BJ (cell line): ENCODE measurements at regions not wholly inside any gene's neighbourhood (a gene's known extent, or its start where the extent isn't known, plus 50 kb on each side); places are given as distances from the start of the nearest gene placed in this dataset.

Experiments used
- CTCF ChIA-PET: fragments of 350-600 bp; formaldehyde crosslinking; extraction: SDS; loops from one replicate; lab custom pipeline; 2021; ENCODE audit warnings: antibody characterized with exemption, inconsistent platforms; lab: Yijun Ruan, JAX
- POLR2A ChIA-PET: fragments of 300-600 bp; sonication (Branson Sonifier 250); formaldehyde crosslinking; extraction: SDS; loops from one replicate; lab custom pipeline; 2021; ENCODE audit warnings: antibody characterized with exemption; lab: Charles Lee
- DNase-seq: peaks from one replicate; pipeline ENCODE4 v3.0.0-alpha.2; 2011; ENCODE audit warnings: low read depth
- H3K27me3 ChIP-seq: 2 replicates; pipeline ENCODE4 v1.6.0; 2011; ENCODE audit warnings: low read length; ENCODE audit not compliant: control insufficient read depth, insufficient read depth
- H3K36me3 ChIP-seq: 2 replicates; pipeline ENCODE4 v1.5.1; 2011; ENCODE audit warnings: low read length; ENCODE audit not compliant: control insufficient read depth, insufficient read depth
- H3K4me3 ChIP-seq: 2 replicates; pipeline ENCODE4 v1.5.1; 2011; ENCODE audit warnings: low read depth, mild to moderate bottlenecking, control low read depth, low read length
- TF ChIP-seq, protein P1 (sequence below): IDR thresholded peaks from 2 replicates; pipeline ENCODE4 v1.5.1; 2011; ENCODE audit warnings: low read depth, mild to moderate bottlenecking, control low read depth, inconsistent platforms, low read length, moderate library complexity; ENCODE audit not compliant: insufficient read depth

DNA sequence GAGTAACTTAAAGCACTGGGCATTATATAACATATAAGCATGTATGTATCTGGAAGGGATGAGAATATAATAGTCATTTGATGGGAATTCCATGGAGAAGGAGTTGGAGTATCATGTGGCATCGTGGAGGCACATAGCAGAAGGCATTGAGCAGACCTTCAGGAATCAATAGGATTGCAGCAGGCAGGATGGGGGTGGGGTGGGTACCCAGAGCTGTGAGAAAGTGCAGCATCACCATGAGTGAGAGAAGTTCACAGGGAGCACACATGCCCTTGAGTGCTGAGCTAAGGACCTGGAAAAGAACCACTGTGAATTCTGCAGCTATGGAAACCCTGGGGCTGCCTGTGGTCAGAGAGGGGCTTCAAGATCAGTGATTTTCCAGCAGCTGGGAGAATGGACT is 57.3 kb downstream of the MED10 start:
- H3K4me3 ChIP-seq = no peak overlapping the region
- POLR2A ChIA-PET = no interaction called here
- CTCF ChIA-PET = no interaction called here
- no peaks in the 10 kb centered on the region for H3K27me3 ChIP-seq
- H3K36me3 ChIP-seq = no peaks in the 10 kb centered on the region
- DNase-seq = no peak
- TF ChIP-seq, protein P1, sequence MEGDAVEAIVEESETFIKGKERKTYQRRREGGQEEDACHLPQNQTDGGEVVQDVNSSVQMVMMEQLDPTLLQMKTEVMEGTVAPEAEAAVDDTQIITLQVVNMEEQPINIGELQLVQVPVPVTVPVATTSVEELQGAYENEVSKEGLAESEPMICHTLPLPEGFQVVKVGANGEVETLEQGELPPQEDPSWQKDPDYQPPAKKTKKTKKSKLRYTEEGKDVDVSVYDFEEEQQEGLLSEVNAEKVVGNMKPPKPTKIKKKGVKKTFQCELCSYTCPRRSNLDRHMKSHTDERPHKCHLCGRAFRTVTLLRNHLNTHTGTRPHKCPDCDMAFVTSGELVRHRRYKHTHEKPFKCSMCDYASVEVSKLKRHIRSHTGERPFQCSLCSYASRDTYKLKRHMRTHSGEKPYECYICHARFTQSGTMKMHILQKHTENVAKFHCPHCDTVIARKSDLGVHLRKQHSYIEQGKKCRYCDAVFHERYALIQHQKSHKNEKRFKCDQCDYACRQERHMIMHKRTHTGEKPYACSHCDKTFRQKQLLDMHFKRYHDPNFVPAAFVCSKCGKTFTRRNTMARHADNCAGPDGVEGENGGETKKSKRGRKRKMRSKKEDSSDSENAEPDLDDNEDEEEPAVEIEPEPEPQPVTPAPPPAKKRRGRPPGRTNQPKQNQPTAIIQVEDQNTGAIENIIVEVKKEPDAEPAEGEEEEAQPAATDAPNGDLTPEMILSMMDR = no peak

DNA sequence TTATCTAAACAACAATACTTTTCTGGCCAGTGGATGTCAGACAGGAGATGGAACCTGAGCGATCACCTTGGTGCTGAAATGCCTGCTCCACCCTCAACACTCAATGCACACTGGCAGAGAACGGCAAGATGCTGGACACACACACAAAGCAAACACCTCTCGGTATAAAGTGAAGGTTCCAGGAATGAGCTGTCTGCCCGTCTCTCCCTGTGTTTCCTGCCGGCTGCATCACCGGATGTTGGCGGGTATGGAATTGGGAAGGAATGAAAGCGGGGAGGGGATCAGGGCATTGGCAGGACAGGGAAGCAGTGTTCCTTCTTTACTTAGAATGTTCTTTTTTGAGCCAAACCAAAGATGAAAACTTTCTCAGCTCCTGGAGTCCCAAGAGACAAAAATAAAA is 59.2 kb downstream of the MED10 start:
- POLR2A ChIA-PET = no interaction called here
- CTCF ChIA-PET = no interaction called here
- no peaks in the 10 kb centered on the region for H3K36me3 ChIP-seq
- DNase-seq = no peak
- no peak overlapping the region for H3K4me3 ChIP-seq
- no peaks in the 10 kb centered on the region for H3K27me3 ChIP-seq
- TF ChIP-seq, protein P1 = no peak

DNA sequence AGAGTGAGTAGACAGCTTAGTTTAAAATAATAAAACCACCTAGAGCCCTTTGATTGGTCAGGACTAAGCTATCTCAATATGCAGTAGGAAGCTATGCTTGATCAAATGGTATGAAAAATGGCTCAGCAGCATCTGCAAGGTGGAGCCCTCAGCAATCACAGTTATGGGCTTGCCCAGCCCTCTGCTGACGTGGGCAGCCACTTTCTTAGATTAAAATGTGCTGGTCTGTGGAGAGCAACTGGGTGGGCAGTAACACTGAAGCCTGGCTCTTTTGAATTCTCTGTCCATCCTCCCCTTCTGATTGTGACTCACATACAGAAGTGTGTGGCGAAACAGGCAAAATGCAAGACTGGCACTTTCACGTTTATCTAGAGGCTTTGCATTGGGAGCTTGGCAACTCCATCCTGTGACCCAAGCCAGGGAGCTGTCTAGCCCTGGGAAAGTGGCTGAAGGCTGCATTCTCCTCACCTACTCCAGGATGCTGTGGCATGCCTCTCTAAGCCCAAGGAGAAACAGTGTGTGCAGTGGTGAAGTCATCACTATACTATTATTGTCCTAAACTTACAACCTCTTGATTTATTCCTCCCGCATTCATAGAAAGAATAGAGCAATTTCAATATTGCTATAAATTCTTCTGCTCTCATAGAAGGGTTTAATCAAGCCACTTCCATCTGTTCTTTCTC is 61.1 kb downstream of the MED10 start:
- POLR2A ChIA-PET = no interaction called here
- Histone ChIP-seq H3K27me3 (no peaks in the 10 kb centered on the region), H3K4me3 (no peak overlapping the region), H3K36me3 (no peaks in the 10 kb centered on the region)
- TF ChIP-seq, protein P1 = no peak
- DNase-seq = no peak
- CTCF ChIA-PET = no interaction called here

DNA sequence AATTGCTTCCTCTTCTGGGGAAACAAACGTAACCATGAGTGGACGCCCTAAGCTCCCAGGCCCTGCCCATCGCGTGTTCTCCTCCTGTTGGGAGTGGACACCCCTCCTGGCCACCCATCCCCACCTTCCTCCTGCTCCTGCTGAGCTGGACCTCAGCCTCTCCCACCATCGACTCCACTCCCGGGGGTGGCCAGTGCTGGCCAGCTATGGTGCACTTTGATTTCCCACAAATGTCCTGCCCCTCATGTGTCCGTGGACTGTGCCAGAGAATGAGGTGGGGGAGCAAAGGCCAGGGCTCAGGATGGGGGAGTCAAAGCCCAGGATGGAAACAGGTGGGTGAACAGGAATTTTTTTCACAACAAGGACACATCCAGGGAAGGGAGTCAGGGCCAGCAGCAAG is 62.8 kb downstream of the MED10 start:
- ChIA-PET POLR2A (no interaction called here), CTCF (no interaction called here)
- Histone ChIP-seq H3K36me3 (no peaks in the 10 kb centered on the region), H3K4me3 (no peak overlapping the region), H3K27me3 (no peaks in the 10 kb centered on the region)
- DNase-seq = no peak
- TF ChIP-seq, protein P1 = no peak

DNA sequence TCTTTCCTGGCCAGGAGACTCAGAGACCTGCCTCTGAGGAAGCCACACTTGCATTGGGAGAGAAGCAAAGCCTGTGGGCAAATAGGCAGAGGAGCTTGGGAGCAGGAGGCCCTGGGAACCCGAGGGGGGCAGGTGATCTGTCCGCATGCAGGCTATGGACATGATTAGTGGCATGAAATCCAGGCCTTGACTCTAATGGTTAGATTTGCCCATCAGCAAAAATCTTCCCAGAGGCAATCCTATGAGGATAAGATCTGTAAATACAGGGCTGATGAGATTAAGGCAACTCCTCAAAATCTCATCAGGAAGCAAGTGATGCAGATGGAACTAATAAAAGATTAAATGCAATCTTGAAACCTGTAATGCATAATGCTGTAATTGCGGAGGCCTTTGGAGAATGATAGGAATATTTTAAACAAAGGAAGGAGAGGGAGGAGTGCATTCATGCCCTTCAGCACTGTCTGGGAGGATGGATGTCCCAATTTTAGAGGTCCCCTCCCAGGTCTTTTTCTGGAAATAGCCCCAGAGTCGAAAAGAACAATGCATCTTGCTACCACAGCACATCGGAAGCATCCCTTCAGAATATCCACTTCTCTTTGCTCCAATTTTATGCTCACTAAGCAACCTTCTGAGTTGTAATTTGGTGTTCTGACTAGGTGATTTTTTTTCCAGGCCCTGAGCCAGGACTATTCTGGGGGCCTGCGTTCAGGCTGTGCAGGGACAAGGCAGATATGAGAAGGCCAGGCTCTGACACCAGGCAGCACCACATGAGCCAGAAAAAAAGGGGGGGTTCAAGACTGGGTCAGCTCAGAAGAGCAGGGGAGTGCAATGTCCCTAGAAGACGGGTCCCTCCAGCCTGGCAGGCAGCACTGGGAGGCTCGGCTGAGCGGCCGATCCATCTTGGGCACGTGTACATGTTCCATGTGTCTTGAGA is 66.5 kb downstream of the MED10 start:
- TF ChIP-seq, protein P1 = no peak
- no peaks in the 10 kb centered on the region for H3K27me3 ChIP-seq
- no peak for DNase-seq
- H3K36me3 ChIP-seq = no peaks in the 10 kb centered on the region
- POLR2A ChIA-PET = no interaction called here
- CTCF ChIA-PET = no interaction called here
- no peak overlapping the region for H3K4me3 ChIP-seq
